H1 (cell line): ENCODE measurements at regions not wholly inside any gene's neighbourhood (a gene's known extent, or its start where the extent isn't known, plus 50 kb on each side); places are given as distances from the start of the nearest gene placed in this dataset.

Experiments
- CTCF ChIA-PET: fragments of 300-600 bp; sonication (Branson Sonifier 250); formaldehyde crosslinking; loops from one replicate; lab custom pipeline; 2021; ENCODE audit not compliant: partially characterized antibody; lab: Charles Lee
- POLR2A ChIA-PET: fragments of 300-600 bp; sonication (Branson Sonifier 250); formaldehyde crosslinking; loops from one replicate; lab custom pipeline; 2021; ENCODE audit warnings: inconsistent platforms; ENCODE audit not compliant: partially characterized antibody; lab: Charles Lee
- DNase-seq, 2 experiments: peaks; one replicate each; pipeline versions ENCODE4 v3.0.0 to v3.0.0-alpha.2; 2010 to 2022; ENCODE audit warnings: low spot score in 2 of 2, low read depth in 1 of 2, mixed read lengths in 1 of 2
- FAIRE-seq: peaks from 2 replicates; lab custom pipeline; 2011; peaks lifted over from hg19 to GRCh38; lab: Jason Lieb, UNC
- H2AFZ ChIP-seq: 2 replicates; pipeline ENCODE4 v1.8.1; 2012; ENCODE audit warnings: low read length, inconsistent platforms
- H2AK5ac ChIP-seq: 2 replicates; pipeline ENCODE4 v1.6.1; 2013; ENCODE audit warnings: low read depth, low read length
- H2BK120ac ChIP-seq: replicated peaks from 2 replicates; pipeline ENCODE3; 2013; ENCODE audit warnings: low read depth, low read length, inconsistent platforms
- H2BK12ac ChIP-seq: 2 replicates; pipeline ENCODE4 v1.6.1; 2013; ENCODE audit warnings: low read depth, low read length
- H2BK15ac ChIP-seq: 2 replicates; pipeline ENCODE4 v1.6.1; 2013; ENCODE audit warnings: low read length
- H2BK20ac ChIP-seq: 2 replicates; pipeline ENCODE4 v1.6.1; 2013; ENCODE audit warnings: low read length
- H2BK5ac ChIP-seq: 2 replicates; pipeline ENCODE4 v1.6.1; 2013; ENCODE audit warnings: low read depth, low read length
- H3K14ac ChIP-seq: 2 replicates; pipeline ENCODE4 v1.6.1; 2013; ENCODE audit warnings: inconsistent platforms; ENCODE audit not compliant: insufficient read length
- H3K18ac ChIP-seq: 2 replicates; pipeline ENCODE4 v1.6.1; 2013; ENCODE audit warnings: low read length; ENCODE audit errors: extremely low read depth
- H3K23ac ChIP-seq: 2 replicates; pipeline ENCODE4 v1.6.1; 2013; ENCODE audit warnings: inconsistent platforms; ENCODE audit not compliant: insufficient read length
- H3K23me2 ChIP-seq: 2 replicates; pipeline ENCODE4 v1.6.1; 2013; ENCODE audit warnings: low read depth, low read length
- H3K27ac ChIP-seq: 2 replicates; pipeline ENCODE4 v1.6.1; 2011; ENCODE audit warnings: low read depth, low read length, inconsistent platforms
- H3K27me3 ChIP-seq, 4 experiments: replicated peaks in 1 of 4; 1 replicate in 1 of 4; 2 replicates in 3 of 4; pipeline versions ENCODE4 v1.6.1 to v1.8.1; 2011 to 2013; ENCODE audit warnings: low read length in 3 of 4, mild to moderate bottlenecking in 3 of 4, inconsistent platforms in 2 of 4, mixed read lengths in 2 of 4, moderate library complexity in 1 of 4; ENCODE audit not compliant: control insufficient read depth in 3 of 4, insufficient read depth in 3 of 4; ENCODE audit errors: extremely low read depth in 1 of 4
- H3K36me3 ChIP-seq, 4 experiments: 2 replicates each; pipeline versions ENCODE4 v1.6.1 to v1.8.1; 2011 to 2013; ENCODE audit warnings: mild to moderate bottlenecking in 4 of 4, low read length in 3 of 4, moderate library complexity in 2 of 4, control low read depth in 1 of 4, inconsistent platforms in 1 of 4; ENCODE audit not compliant: insufficient read depth in 4 of 4, control insufficient read depth in 2 of 4
- H3K4ac ChIP-seq: replicated peaks from 2 replicates; pipeline ENCODE3; 2013; ENCODE audit warnings: low read length, low read depth, mixed read lengths, inconsistent platforms; ENCODE audit not compliant: insufficient read length
- H3K4me1 ChIP-seq, 4 experiments: replicated peaks in 1 of 4; 1 replicate in 1 of 4; 2 replicates in 3 of 4; pipeline versions ENCODE4 v1.6.1 to v1.8.1; 2011 to 2013; ENCODE audit warnings: low read length in 3 of 4, inconsistent platforms in 2 of 4, mixed read lengths in 1 of 4; ENCODE audit not compliant: insufficient read depth in 4 of 4, control insufficient read depth in 3 of 4
- H3K4me2 ChIP-seq, 2 experiments: 2 replicates each; pipeline versions ENCODE4 v1.6.1 to v1.8.1; 2011 to 2013; ENCODE audit warnings: low read depth in 2 of 2, low read length in 2 of 2, control low read depth in 1 of 2, inconsistent platforms in 1 of 2, mild to moderate bottlenecking in 1 of 2; ENCODE audit not compliant: insufficient read depth in 1 of 2
- H3K4me3 ChIP-seq, 4 experiments: fragments of 200-600, 300-600 bp in 1 of 4; sonication (generic), shearing (Covaris generic), sonication (Bioruptor Twin) in 1 of 4; 2 replicates each; pipeline versions ENCODE4 v1.5.1 to v1.8.1; 2011 to 2016; ENCODE audit warnings: low read length in 4 of 4, low read depth in 3 of 4, control low read depth in 2 of 4, inconsistent platforms in 2 of 4, mild to moderate bottlenecking in 2 of 4, mixed read lengths in 1 of 4, moderate library complexity in 1 of 4; ENCODE audit not compliant: insufficient read depth in 2 of 4; ENCODE audit errors: extremely low read depth in 1 of 4
- H3K56ac ChIP-seq: replicated peaks from 2 replicates; pipeline ENCODE3; 2013; ENCODE audit warnings: low read depth, mild to moderate bottlenecking, mixed read lengths, low read length, inconsistent platforms; ENCODE audit not compliant: insufficient read length
- H3K79me1 ChIP-seq: 2 replicates; pipeline ENCODE4 v1.6.1; 2013; ENCODE audit warnings: low read depth, low read length, control low read depth
- H3K79me2 ChIP-seq, 2 experiments: 2 replicates each; pipeline versions ENCODE4 v1.6.1 to v1.8.1; 2012 to 2013; ENCODE audit warnings: low read length in 2 of 2, mild to moderate bottlenecking in 2 of 2, inconsistent platforms in 1 of 2; ENCODE audit not compliant: insufficient read depth in 2 of 2, control insufficient read depth in 1 of 2
- H3K9ac ChIP-seq, 4 experiments: replicated peaks in 1 of 4; 1 replicate in 1 of 4; 2 replicates in 3 of 4; pipeline versions ENCODE4 v1.6.1 to v1.8.1; 2011 to 2013; ENCODE audit warnings: low read depth in 3 of 4, low read length in 3 of 4, control low read depth in 2 of 4, mild to moderate bottlenecking in 2 of 4, moderate library complexity in 2 of 4, inconsistent platforms in 1 of 4; ENCODE audit errors: extremely low read depth in 1 of 4
- H3K9me3 ChIP-seq, 2 experiments: 2 replicates each; pipeline versions ENCODE4 v1.6.1 to v1.8.1; 2012 to 2013; ENCODE audit warnings: mild to moderate bottlenecking in 2 of 2, moderate library complexity in 2 of 2, control low read depth in 1 of 2, inconsistent platforms in 1 of 2, low read depth in 1 of 2, low read length in 1 of 2, mixed read lengths in 1 of 2; ENCODE audit not compliant: insufficient read depth in 2 of 2
- H4K20me1 ChIP-seq, 2 experiments: replicated peaks in 1 of 2; 2 replicates each; pipeline versions ENCODE3 to v1.8.1; 2011 to 2013; ENCODE audit warnings: inconsistent platforms in 2 of 2, low read length in 2 of 2, mild to moderate bottlenecking in 1 of 2; ENCODE audit not compliant: insufficient read depth in 2 of 2, control insufficient read depth in 1 of 2
- H4K5ac ChIP-seq: 2 replicates; pipeline ENCODE4 v1.6.1; 2013; ENCODE audit warnings: low read length, low read depth, mixed read lengths, inconsistent platforms; ENCODE audit not compliant: insufficient read length
- H4K8ac ChIP-seq: 2 replicates; pipeline ENCODE4 v1.8.0; 2013; ENCODE audit warnings: mild to moderate bottlenecking, moderate library complexity, low read length, inconsistent platforms; ENCODE audit not compliant: insufficient read depth; ENCODE audit errors: extremely low read depth
- H4K91ac ChIP-seq: replicated peaks from 2 replicates; pipeline ENCODE3; 2013; ENCODE audit warnings: low read length, mixed read lengths, inconsistent platforms; ENCODE audit not compliant: insufficient read length
- BCL11A ChIP-seq, 2 experiments: IDR thresholded peaks; one replicate each; pipeline ENCODE4 v1.6.1; 2011; ENCODE audit warnings: low read depth in 2 of 2, low read length in 2 of 2, mild to moderate bottlenecking in 2 of 2
- CHD1 ChIP-seq: IDR thresholded peaks from 2 replicates; pipeline ENCODE4 v1.6.1; 2012; ENCODE audit warnings: low read depth, low read length, improper control_type of control experiment
- CHD2 ChIP-seq: IDR thresholded peaks from 2 replicates; pipeline ENCODE4 v1.6.1; 2012; ENCODE audit warnings: low read length, improper control_type of control experiment
- CTCF ChIP-seq, 3 experiments: IDR thresholded peaks; 1 replicate in 2 of 3; 2 replicates in 1 of 3; pipeline versions ENCODE4 v1.5.1 to v1.6.1; 2011; ENCODE audit warnings: low read length in 3 of 3, mild to moderate bottlenecking in 3 of 3, inconsistent platforms in 2 of 3, low read depth in 1 of 3, moderate library complexity in 1 of 3; ENCODE audit not compliant: insufficient read depth in 1 of 3; ENCODE audit errors: control extremely low read depth in 1 of 3
- FOSL1 ChIP-seq: IDR thresholded peaks from 2 replicates; pipeline ENCODE4 v1.6.1; 2011; ENCODE audit warnings: mild to moderate bottlenecking, low read depth, low read length, moderate library complexity; ENCODE audit not compliant: insufficient read depth
- KDM4A ChIP-seq: IDR thresholded peaks from one replicate; pipeline ENCODE4 v1.7.1; 2012; ENCODE audit warnings: low read depth, mild to moderate bottlenecking, moderate library complexity, low read length, inconsistent platforms; ENCODE audit not compliant: severe bottlenecking
- SIN3A ChIP-seq, 2 experiments: IDR thresholded peaks in 1 of 2; conservative IDR thresholded peaks in 1 of 2; 2 replicates each; pipeline ENCODE4 v1.6.1; 2011 to 2012; ENCODE audit warnings: low read length in 2 of 2, improper control_type of control experiment in 1 of 2, low read depth in 1 of 2, mild to moderate bottlenecking in 1 of 2
- TCF12 ChIP-seq: IDR thresholded peaks from 2 replicates; pipeline ENCODE4 v1.6.1; 2011; ENCODE audit warnings: low read depth, mild to moderate bottlenecking, low read length
- WGBS, 2 experiments: shearing (Covaris generic) in 1 of 2; methylation state at CpG; one replicate each; pipeline versions ENCODE4 v1.1.6 to v1.1.7; 2013 to 2015; ENCODE audit warnings: low lambda C conversion rate in 2 of 2, mixed read lengths in 2 of 2, inconsistent platforms in 1 of 2, low coverage in 1 of 2, missing lambda C conversion rate in 1 of 2; ENCODE audit not compliant: insufficient replicate concordance in 2 of 2, insufficient coverage in 1 of 2, insufficient read length in 1 of 2; ENCODE audit errors: extremely low coverage in 1 of 2, missing lambda C conversion rate in 1 of 2; 5-methylcytosine and 5-hydroxymethylcytosine counted together

- no peak overlapping the region for H3K14ac ChIP-seq
- H3K4me3 ChIP-seq: no peak overlapping the region
- no peak overlapping the region for H4K8ac ChIP-seq
- H3K56ac ChIP-seq: no peak overlapping the region
- FAIRE-seq: no peak
- H2BK15ac ChIP-seq: no peak overlapping the region
- peaks cover 0 to 3% (median 0%) of the 10 kb centered on the region in 4 experiments; a peak in 1 of 7 replicates for H3K4me1 ChIP-seq
- H3K9me3 ChIP-seq: peaks cover 0 to 3% of the 10 kb centered on the region in 2 experiments; a peak in 1 of 4 replicates
- H2AFZ ChIP-seq: no peak overlapping the region
- ChIA-PET CTCF (interaction anchor here (1.2 kb wide), 1 partner anchor 11 kb away, joined by 3 read pairs; no protein-coding TSS in a partner anchor), POLR2A (no interaction called here)
- H2BK12ac ChIP-seq: no peak overlapping the region
- no peaks in the 10 kb centered on the region for H4K20me1 ChIP-seq
- WGBS, 2 experiments: 84% methylated on average over 5 of the region's 6 CpGs; no CpG with 5 or more reads in 1 of the 2 experiments
- H3K4ac ChIP-seq: no peak overlapping the region
- H4K5ac ChIP-seq: no peak overlapping the region
- H3K9ac ChIP-seq: no peak overlapping the region
- H3K4me2 ChIP-seq: no peak overlapping the region
- no peaks in the 10 kb centered on the region for H3K79me1 ChIP-seq
- H2BK20ac ChIP-seq: no peak overlapping the region
- TF ChIP-seq CTCF (IDR thresholded peaks at IDR 0.05; ENCODE audit: control extremely low read depth in 1 of 3, insufficient read depth in 1 of 3, low read depth in 1 of 3, low read length in 3 of 3) (no peak), FOSL1 (no peak), SIN3A (conservative IDR thresholded peaks at IDR 0.05 in 1 of 2, IDR thresholded peaks at IDR 0.05 in 1 of 2; ENCODE audit: low read depth in 1 of 2, low read length in 2 of 2) (no peak), BCL11A (IDR thresholded peaks at IDR 0.05; ENCODE audit: low read depth in 2 of 2, low read length in 2 of 2) (no peak), CHD2 (no peak), TCF12 (no peak), KDM4A (no peak), CHD1 (no peak)
- no peaks in the 10 kb centered on the region for H3K23me2 ChIP-seq
- DNase-seq: no peak
- no peak overlapping the region for H3K27ac ChIP-seq
- H2AK5ac ChIP-seq: no peak overlapping the region
- H3K36me3 ChIP-seq: no peaks in the 10 kb centered on the region
- H3K79me2 ChIP-seq: no peaks in the 10 kb centered on the region
- H4K91ac ChIP-seq: no peak overlapping the region
- H2BK5ac ChIP-seq: no peak overlapping the region
- no peak overlapping the region for H2BK120ac ChIP-seq
- H3K27me3 ChIP-seq: no peaks in the 10 kb centered on the region
- no peak overlapping the region for H3K18ac ChIP-seq
- H3K23ac ChIP-seq: no peak overlapping the region
These were observed 129.4 kb downstream of the C12orf75 start for GRCh38 chr12:105459760-105460330.
